Transverse colon (tissue), 4 donors: ENCODE measurements at regions not wholly inside any gene's neighbourhood (a gene's known extent, or its start where the extent isn't known, plus 50 kb on each side); places are given as distances from the start of the nearest gene placed in this dataset.

Experiments
- EP300 ChIP-seq: sonication (generic); formaldehyde crosslinking; IDR thresholded peaks from one replicate; pipeline ENCODE4 v1.6.1; 2017; ENCODE audit warnings: antibody characterized with exemption, low read depth
- POLR2A ChIP-seq: fragments of 450-650 bp; IDR thresholded peaks from one replicate; pipeline ENCODE4 v1.6.1; 2016; ENCODE audit warnings: antibody characterized with exemption, mild to moderate bottlenecking, moderate library complexity
- POLR2AphosphoS5 ChIP-seq, 3 donors: sonication (generic); formaldehyde crosslinking; IDR thresholded peaks; one replicate each; pipeline ENCODE4 v1.6.1; 2016; ENCODE audit warnings: antibody characterized with exemption in 3 of 3
- TF ChIP-seq, protein P1 (sequence below), 5 experiments: fragments of 200-600 bp in 3 of 5; fragments of 450-650 bp in 2 of 5; sonication (generic) in 3 of 5; IDR thresholded peaks; 1 replicate in 2 of 5; 2 replicates in 3 of 5; pipeline ENCODE4 v1.5.1; 2016 to 2017; ENCODE audit warnings: antibody characterized with exemption in 5 of 5, inconsistent platforms in 3 of 5, mild to moderate bottlenecking in 2 of 5, moderate library complexity in 1 of 5

GRCh38 chr1:29762635-29763034 is 526.3 kb downstream of the PTPRU start:
- TF ChIP-seq POLR2A = no peak
- TF ChIP-seq POLR2AphosphoS5 (IDR thresholded peaks at IDR 0.05) = no peak
- TF ChIP-seq, protein P1, sequence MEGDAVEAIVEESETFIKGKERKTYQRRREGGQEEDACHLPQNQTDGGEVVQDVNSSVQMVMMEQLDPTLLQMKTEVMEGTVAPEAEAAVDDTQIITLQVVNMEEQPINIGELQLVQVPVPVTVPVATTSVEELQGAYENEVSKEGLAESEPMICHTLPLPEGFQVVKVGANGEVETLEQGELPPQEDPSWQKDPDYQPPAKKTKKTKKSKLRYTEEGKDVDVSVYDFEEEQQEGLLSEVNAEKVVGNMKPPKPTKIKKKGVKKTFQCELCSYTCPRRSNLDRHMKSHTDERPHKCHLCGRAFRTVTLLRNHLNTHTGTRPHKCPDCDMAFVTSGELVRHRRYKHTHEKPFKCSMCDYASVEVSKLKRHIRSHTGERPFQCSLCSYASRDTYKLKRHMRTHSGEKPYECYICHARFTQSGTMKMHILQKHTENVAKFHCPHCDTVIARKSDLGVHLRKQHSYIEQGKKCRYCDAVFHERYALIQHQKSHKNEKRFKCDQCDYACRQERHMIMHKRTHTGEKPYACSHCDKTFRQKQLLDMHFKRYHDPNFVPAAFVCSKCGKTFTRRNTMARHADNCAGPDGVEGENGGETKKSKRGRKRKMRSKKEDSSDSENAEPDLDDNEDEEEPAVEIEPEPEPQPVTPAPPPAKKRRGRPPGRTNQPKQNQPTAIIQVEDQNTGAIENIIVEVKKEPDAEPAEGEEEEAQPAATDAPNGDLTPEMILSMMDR (IDR thresholded peaks at IDR 0.05) = no peak
- no peak for TF ChIP-seq EP300
